GM12878 (cell line): ENCODE measurements at regions not wholly inside any gene's neighbourhood (a gene's known extent, or its start where the extent isn't known, plus 50 kb on each side); places are given as distances from the start of the nearest gene placed in this dataset.

Experiments
- ATAC-seq: fragments of 200-7000 bp; cut with Tn5 transposase; 3 replicates; pipeline ENCODE4 v1.9.1; 2020; ENCODE audit warnings: mild to moderate bottlenecking, moderate library complexity
- BruUV-seq: library from RNA; stranded (reverse); fragments of 400-500 nt; replicated peaks from 2 replicates; lab custom pipeline; 2021; lab: Mats Ljungman, UMichigan
- CTCF ChIA-PET: fragments of 300-600 bp; sonication (Branson Sonifier 250); formaldehyde crosslinking; extraction: SDS; loops from one replicate; lab custom pipeline; 2021; ENCODE audit warnings: inconsistent platforms; lab: Yijun Ruan, JAX
- POLR2A ChIA-PET: fragments of 350-600 bp; formaldehyde crosslinking; extraction: SDS; loops from one replicate; lab custom pipeline; 2021; ENCODE audit warnings: inconsistent platforms; lab: Charles Lee
- RAD21 ChIA-PET: fragments of 300-600 bp; sonication (Branson Sonifier 250); formaldehyde crosslinking; loops from one replicate; lab custom pipeline; 2023; ENCODE audit warnings: antibody characterized with exemption; ENCODE audit not compliant: unreplicated experiment; lab: Charles Lee
- SMC1A ChIA-PET: fragments of 300-600 bp; sonication (Branson Sonifier 250); formaldehyde crosslinking; loops from one replicate; lab custom pipeline; 2023; ENCODE audit not compliant: unreplicated experiment, uncharacterized antibody; lab: Charles Lee
- DNase-seq: peaks from one replicate; pipeline ENCODE4 v3.0.0-alpha.2; 2011; ENCODE audit warnings: low read depth, low spot score
- FAIRE-seq: peaks from 3 replicates; lab custom pipeline; 2011; peaks lifted over from hg19 to GRCh38; lab: Jason Lieb, UNC
- H2AFZ ChIP-seq: 2 replicates; pipeline ENCODE4 v1.6.0; 2011; ENCODE audit warnings: low read depth, low read length, control low read depth; ENCODE audit not compliant: control insufficient read depth
- H3K27ac ChIP-seq: 2 replicates; pipeline ENCODE4 v1.5.1; 2011; ENCODE audit warnings: control low read depth; ENCODE audit not compliant: control insufficient read depth, insufficient read depth
- H3K27me3 ChIP-seq, 2 experiments: replicated peaks in 1 of 2; 2 replicates each; pipeline versions ENCODE4 v1.6.0 to v1.6.1; 2011; ENCODE audit warnings: low read length in 1 of 2; ENCODE audit not compliant: control insufficient read depth in 2 of 2, insufficient read depth in 2 of 2
- H3K36me3 ChIP-seq, 2 experiments: 2 replicates each; pipeline ENCODE4 v1.5.1; 2011; ENCODE audit warnings: low read length in 1 of 2; ENCODE audit not compliant: control insufficient read depth in 2 of 2, insufficient read depth in 2 of 2
- H3K4me1 ChIP-seq: 2 replicates; pipeline ENCODE4 v1.6.1; 2011; ENCODE audit warnings: mild to moderate bottlenecking, low read length, moderate library complexity, mixed read lengths; ENCODE audit not compliant: control insufficient read depth, insufficient read depth
- H3K4me2 ChIP-seq: 2 replicates; pipeline ENCODE4 v1.6.0; 2011; ENCODE audit warnings: control low read depth; ENCODE audit not compliant: control insufficient read depth, insufficient read depth
- H3K4me3 ChIP-seq: fragments of 200-600 bp; sonication (generic); 2 replicates; pipeline ENCODE4 v1.5.1; 2016
- H3K79me2 ChIP-seq: 2 replicates; pipeline ENCODE4 v1.6.0; 2011; ENCODE audit warnings: low read length; ENCODE audit not compliant: control insufficient read depth, insufficient read depth
- H3K9ac ChIP-seq: 2 replicates; pipeline ENCODE4 v1.8.0; 2011; ENCODE audit warnings: low read length, control low read depth, mixed read lengths; ENCODE audit not compliant: control insufficient read depth, insufficient read depth
- H3K9me3 ChIP-seq: replicated peaks from 3 replicates; pipeline ENCODE4 v1.5.1; 2011; ENCODE audit warnings: mild to moderate bottlenecking, low read length; ENCODE audit not compliant: control insufficient read depth, insufficient read depth
- H4K20me1 ChIP-seq: 2 replicates; pipeline ENCODE4 v1.6.0; 2011; ENCODE audit not compliant: control insufficient read depth, insufficient read depth
- ASH2L ChIP-seq: fragments of 300-600, 200-600 bp; sonication (generic); IDR thresholded peaks from 2 replicates; pipeline ENCODE4 v1.6.1; 2017; ENCODE audit warnings: low read depth, mild to moderate bottlenecking, borderline replicate concordance
- CUX1 ChIP-seq: IDR thresholded peaks from 2 replicates; pipeline ENCODE4 v1.6.1; 2012; ENCODE audit warnings: improper control_type of control experiment, low read depth, low read length; ENCODE audit not compliant: insufficient replicate concordance
- LARP7 ChIP-seq: fragments of 450-650 bp; IDR thresholded peaks from 2 replicates; pipeline ENCODE4 v1.6.1; 2017; ENCODE audit warnings: mild to moderate bottlenecking
- MTA3 ChIP-seq: IDR thresholded peaks from 2 replicates; pipeline ENCODE4 v1.6.1; 2012; ENCODE audit warnings: low read length, inconsistent platforms, borderline replicate concordance
- NBN ChIP-seq: fragments of 450-650 bp; IDR thresholded peaks from 2 replicates; pipeline ENCODE4 v1.6.1; 2016
- PKNOX1 ChIP-seq: fragments of 450-650 bp; IDR thresholded peaks from 2 replicates; pipeline ENCODE4 v1.6.1; 2016; ENCODE audit warnings: mild to moderate bottlenecking
- RAD51 ChIP-seq: fragments of 450-650 bp; IDR thresholded peaks from 2 replicates; pipeline ENCODE4 v1.6.1; 2016; ENCODE audit warnings: moderate library complexity, mild to moderate bottlenecking, inconsistent platforms
- SMAD5 ChIP-seq: IDR thresholded peaks from 2 replicates; pipeline ENCODE4 v1.6.1; 2016; ENCODE audit warnings: antibody characterized with exemption, low read depth
- SMC3 ChIP-seq: IDR thresholded peaks from 2 replicates; pipeline ENCODE4 v1.6.1; 2011; ENCODE audit warnings: low read length, improper control_type of control experiment, borderline replicate concordance
- WGBS: methylation state at CpG from one replicate; pipeline ENCODE4 v1.1.6; 2016; ENCODE audit warnings: low lambda C conversion rate; ENCODE audit not compliant: insufficient replicate concordance, insufficient coverage; ENCODE audit errors: missing lambda C conversion rate; 5-methylcytosine and 5-hydroxymethylcytosine counted together
- in situ Hi-C: fragments of 300-500 bp; cut with MboI; formaldehyde crosslinking; loops from 9 replicates; pipeline ENCODE4 v1.14.3; 2018; ENCODE audit warnings: mixed read lengths
- intact Hi-C: fragments of 100-400 bp; cut with micrococcal nuclease; formaldehyde crosslinking; loops from one replicate; pipeline ENCODE4 v1.14.2; 2022; ENCODE audit not compliant: unreplicated experiment
- TF ChIP-seq, protein P1 (sequence below): IDR thresholded peaks from 2 replicates; pipeline ENCODE4 v1.6.1; 2012; ENCODE audit warnings: low read length, inconsistent platforms
- TF ChIP-seq, protein P2 (sequence below): fragments of 450-650 bp; IDR thresholded peaks from 2 replicates; pipeline ENCODE4 v1.6.1; 2017; ENCODE audit warnings: low read depth, mild to moderate bottlenecking, moderate library complexity
- TF ChIP-seq, protein P3 (sequence below): fragments of 450-650 bp; IDR thresholded peaks from 2 replicates; pipeline ENCODE4 v1.6.1; 2018; ENCODE audit warnings: mild to moderate bottlenecking, low read depth, moderate library complexity; ENCODE audit not compliant: partially characterized antibody

DNA sequence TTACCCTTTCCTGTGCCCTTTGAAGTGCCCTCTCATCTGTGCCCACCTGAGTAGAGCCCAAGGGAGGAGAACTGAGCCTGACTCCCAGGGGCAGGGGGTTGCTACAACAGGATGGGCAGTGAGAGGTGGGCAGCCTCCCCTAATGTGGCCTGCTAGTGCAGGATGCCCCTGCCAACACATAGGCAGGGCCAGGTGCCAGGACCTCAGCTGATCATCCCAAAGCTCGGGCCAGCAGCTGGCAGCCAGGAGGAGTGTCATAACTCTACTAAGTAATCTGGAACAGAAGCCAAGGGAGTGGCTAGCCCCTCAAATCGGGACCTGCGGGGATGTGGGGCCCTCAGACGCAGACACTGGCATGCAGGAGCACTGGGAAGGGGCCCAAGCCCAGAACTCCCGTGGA, 208.8 kb upstream of the RAB4A start:
- TF ChIP-seq MTA3: no peak
- TF ChIP-seq PKNOX1: no peak
- no peak for TF ChIP-seq ASH2L
- TF ChIP-seq, protein P1, sequence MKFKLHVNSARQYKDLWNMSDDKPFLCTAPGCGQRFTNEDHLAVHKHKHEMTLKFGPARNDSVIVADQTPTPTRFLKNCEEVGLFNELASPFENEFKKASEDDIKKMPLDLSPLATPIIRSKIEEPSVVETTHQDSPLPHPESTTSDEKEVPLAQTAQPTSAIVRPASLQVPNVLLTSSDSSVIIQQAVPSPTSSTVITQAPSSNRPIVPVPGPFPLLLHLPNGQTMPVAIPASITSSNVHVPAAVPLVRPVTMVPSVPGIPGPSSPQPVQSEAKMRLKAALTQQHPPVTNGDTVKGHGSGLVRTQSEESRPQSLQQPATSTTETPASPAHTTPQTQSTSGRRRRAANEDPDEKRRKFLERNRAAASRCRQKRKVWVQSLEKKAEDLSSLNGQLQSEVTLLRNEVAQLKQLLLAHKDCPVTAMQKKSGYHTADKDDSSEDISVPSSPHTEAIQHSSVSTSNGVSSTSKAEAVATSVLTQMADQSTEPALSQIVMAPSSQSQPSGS: no peak
- no peak for TF ChIP-seq SMAD5
- no peak for TF ChIP-seq NBN
- TF ChIP-seq RAD51: no peak
- TF ChIP-seq, protein P2, sequence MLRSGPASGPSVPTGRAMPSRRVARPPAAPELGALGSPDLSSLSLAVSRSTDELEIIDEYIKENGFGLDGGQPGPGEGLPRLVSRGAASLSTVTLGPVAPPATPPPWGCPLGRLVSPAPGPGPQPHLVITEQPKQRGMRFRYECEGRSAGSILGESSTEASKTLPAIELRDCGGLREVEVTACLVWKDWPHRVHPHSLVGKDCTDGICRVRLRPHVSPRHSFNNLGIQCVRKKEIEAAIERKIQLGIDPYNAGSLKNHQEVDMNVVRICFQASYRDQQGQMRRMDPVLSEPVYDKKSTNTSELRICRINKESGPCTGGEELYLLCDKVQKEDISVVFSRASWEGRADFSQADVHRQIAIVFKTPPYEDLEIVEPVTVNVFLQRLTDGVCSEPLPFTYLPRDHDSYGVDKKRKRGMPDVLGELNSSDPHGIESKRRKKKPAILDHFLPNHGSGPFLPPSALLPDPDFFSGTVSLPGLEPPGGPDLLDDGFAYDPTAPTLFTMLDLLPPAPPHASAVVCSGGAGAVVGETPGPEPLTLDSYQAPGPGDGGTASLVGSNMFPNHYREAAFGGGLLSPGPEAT: no peak
- no peak for TF ChIP-seq CUX1
- no peak for TF ChIP-seq SMC3
- TF ChIP-seq, protein P3, sequence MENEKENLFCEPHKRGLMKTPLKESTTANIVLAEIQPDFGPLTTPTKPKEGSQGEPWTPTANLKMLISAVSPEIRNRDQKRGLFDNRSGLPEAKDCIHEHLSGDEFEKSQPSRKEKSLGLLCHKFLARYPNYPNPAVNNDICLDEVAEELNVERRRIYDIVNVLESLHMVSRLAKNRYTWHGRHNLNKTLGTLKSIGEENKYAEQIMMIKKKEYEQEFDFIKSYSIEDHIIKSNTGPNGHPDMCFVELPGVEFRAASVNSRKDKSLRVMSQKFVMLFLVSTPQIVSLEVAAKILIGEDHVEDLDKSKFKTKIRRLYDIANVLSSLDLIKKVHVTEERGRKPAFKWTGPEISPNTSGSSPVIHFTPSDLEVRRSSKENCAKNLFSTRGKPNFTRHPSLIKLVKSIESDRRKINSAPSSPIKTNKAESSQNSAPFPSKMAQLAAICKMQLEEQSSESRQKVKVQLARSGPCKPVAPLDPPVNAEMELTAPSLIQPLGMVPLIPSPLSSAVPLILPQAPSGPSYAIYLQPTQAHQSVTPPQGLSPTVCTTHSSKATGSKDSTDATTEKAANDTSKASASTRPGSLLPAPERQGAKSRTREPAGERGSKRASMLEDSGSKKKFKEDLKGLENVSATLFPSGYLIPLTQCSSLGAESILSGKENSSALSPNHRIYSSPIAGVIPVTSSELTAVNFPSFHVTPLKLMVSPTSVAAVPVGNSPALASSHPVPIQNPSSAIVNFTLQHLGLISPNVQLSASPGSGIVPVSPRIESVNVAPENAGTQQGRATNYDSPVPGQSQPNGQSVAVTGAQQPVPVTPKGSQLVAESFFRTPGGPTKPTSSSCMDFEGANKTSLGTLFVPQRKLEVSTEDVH: no peak
- TF ChIP-seq LARP7: no peak
- TF ChIP-seq, all 136 proteins: peak for 0
- WGBS: 32% methylated on average over 5 of the region's 5 CpGs
- Histone ChIP-seq H3K9me3 (no peaks in the 10 kb centered on the region), H3K36me3 (no peaks in the 10 kb centered on the region), H3K4me2 (no peak overlapping the region), H3K27ac (no peak overlapping the region), H2AFZ (no peak overlapping the region), H3K79me2 (no peaks in the 10 kb centered on the region), H3K4me3 (no peak overlapping the region), H3K9ac (no peak overlapping the region), H3K27me3 (peaks cover 1 to 7% of the 10 kb centered on the region in 2 experiments; a peak in 3 of 4 replicates), H3K4me1 (no peaks in the 10 kb centered on the region), H4K20me1 (no peaks in the 10 kb centered on the region)
- RAD21 ChIA-PET: no interaction called here
- DNase-seq (no peak), ATAC-seq (no peak), FAIRE-seq (no peak)
- SMC1A ChIA-PET: no interaction called here
- BruUV-seq: no TSS peak
- POLR2A ChIA-PET: no interaction called here
- CTCF ChIA-PET: no interaction called here
- in situ Hi-C loops (no loop called here), intact Hi-C loops (no loop called here)
